Fibroblast of skin of abdomen (primary cell): ENCODE measurements at regions not wholly inside any gene's neighbourhood (a gene's known extent, or its start where the extent isn't known, plus 50 kb on each side); places are given as distances from the start of the nearest gene placed in this dataset.

Source experiments
- DNase-seq: peaks from one replicate; pipeline ENCODE4 v3.0.0-alpha.2; 2013

DNA sequence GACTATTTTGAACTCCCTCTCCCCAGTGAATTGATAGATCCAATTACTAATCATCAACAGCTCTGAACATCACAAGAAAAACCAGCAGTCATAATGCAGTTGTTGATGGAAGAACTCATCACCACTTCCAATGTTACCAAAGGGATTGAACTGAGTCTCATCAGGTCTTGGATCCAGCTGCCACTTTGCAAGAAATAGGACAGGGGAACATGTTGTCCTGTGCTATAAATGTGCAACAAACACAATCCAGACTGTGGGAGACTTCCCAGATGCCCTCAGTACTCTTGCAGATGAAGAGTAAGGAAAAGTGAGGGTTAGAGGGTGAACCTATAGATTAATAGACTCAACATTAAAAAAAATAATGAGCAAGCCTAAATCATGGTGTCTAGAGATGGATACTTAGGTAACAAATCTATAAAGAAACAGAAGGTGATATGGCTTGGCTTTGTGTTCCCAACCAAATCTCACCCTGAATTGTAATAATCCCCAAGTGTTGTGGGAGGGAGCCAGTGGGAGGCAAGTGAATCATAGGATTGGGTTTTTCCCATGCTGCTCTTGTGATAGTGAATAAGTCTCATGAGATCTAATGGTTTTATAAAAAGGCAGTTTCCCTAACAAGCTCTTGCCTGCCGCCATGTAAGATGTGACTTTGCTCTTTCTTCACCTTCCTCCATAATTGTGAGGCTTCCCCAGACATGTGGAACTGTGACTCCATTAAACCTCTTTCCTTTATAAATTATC lies 63.4 kb upstream of the PAPPA start:
- DNase-seq = no peak

DNA sequence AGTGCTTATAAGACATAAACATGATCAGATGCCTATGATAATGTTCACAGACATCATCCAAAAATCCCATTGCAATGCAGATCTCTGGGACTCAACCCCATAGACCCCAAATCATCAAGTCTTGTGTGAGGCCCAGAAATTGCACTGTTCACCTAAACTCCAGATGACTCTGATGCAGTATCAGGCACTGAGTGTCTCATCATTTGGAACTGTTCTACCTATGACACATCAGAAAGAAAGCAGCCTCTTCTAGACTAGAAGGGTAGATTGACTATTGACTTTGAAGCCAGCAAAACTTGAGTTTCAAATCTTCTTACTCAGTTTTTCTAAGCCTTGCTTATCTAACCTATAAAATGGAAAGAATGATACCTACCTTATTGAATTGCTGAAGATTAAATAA lies 58.7 kb upstream of the PAPPA start:
- DNase-seq = peak; percentile 38

GRCh38 chr9:116095403-116095802 lies 58.2 kb upstream of the PAPPA start:
- no peak for DNase-seq

DNA sequence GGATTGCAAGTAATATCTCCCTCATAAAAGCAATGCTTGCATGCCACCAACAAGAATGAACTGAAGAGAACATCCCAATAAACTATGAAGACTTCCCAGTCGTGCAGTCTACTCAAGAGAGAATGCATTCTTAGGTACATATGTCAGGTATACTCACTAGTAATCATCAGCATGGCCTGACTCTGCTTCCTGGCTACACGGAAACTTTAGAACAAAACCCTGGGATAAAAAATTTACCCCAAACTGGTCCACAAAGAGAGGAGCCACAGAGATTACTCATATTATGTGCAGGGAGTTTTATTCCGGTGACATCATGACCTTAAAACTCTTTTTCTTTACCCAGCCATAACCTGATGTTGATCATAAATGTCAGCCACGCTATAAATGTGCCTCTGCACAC lies 57.5 kb upstream of the PAPPA start:
- peak; percentile 37 for DNase-seq

DNA sequence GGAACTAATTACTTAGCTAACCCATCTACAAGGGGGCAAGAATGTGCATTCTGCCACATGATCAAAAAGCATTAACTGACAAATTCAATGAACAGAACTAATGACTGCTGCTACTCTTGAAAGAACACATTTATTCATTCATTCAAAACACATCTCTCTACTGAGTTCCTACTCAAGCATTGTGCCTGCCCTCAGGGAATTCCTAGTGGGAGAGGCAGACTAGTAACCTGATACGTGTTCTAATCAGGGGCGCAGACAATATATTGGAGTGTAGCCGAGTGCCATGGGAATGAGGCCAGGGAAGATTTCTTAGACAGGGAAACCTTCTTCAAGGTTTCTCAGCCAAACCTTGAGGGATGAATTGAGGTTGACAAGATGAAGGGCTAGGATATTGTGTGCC lies 56.7 kb upstream of the PAPPA start:
- peak; percentile 24 for DNase-seq

DNA sequence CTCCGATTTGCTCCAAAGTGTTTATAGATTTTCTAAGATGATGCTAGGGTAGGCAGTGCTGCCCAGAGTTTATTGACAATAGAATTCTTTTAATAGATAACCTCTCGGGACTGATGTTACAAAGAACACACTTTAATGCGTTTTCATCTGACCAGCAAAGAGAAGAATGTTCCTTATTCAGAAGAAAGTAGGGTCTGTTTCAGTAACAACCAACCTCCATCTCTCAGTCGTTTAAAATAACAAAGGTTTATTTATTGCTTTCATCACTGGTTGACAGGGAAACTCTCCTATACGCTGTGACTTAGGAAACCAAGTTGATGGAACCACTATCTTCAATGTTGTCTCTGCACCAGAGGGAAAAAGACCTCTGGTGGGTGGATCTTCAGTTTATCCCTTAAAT lies 55.1 kb upstream of the PAPPA start:
- no peak for DNase-seq

DNA sequence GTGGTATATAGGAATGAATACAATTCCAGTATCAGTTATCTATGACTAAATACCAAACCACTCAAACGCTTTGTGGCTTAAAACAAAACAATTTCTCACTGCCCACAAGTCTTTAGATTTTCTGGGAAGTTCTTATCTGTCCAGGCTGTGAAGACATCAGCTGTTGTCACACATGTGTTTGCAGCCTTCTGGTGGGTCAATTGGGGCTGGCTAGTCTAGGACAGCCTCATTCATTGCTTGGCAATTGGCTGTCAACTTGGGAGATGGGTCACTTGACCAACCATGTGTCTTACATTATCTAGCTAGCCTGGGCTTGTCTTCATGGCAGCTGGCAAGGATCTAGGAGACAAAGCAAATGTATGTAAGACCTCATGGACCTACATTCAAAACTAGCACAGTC lies 53.8 kb upstream of the PAPPA start:
- peak; percentile 51 for DNase-seq

DNA sequence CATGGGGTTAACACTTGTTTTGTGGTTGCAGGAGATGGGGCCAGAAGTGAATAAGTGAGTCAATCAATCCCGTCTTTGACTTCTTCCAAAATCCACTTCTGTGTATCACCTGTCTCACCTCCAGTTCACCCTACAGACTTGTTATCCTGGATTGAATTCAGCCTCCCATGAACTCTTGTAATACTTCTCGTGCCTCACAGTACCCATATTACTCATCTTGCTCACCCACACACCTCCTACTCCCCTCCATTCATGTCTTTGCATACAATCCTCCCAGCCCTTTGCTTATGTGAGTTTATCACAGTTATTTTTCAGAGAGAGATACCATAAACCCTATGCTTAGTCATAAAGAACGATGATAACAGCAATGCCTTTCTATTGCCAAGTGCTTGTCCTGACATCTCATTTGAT lies 52.9 kb upstream of the PAPPA start:
- DNase-seq = peak; percentile 57

- DNase-seq = peak; percentile 74
These were observed 52.1 kb upstream of the PAPPA start for GRCh38 chr9:116101516-116101915.

GRCh38 chr9:116102596-116102995 lies 51.0 kb upstream of the PAPPA start:
- DNase-seq = no peak
